ENCODE measurements at regions not wholly inside any gene's neighbourhood (a gene's known extent, or its start where the extent isn't known, plus 50 kb on each side); places are given as distances from the start of the nearest gene placed in this dataset.

DNA sequence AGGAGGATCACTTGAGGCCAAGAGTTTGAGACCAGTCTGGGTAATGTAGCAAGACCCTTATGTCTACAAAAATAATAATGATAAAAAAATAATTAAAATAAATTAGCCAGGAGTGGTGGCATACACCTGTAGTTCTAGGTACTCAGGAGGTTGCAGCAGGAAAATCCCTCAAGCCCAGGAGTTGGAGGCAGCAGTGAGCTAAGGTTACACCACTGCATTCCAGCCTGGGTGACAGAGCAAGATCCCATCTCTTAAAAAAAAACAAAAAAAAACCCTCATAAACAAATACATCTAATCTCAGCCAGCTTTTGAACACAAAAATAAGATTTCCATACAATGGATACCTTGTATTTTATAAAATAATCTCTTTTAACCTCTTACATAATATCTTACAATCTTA, 363.3 kb upstream of the KLF4 start:
- no peaks in the 10 kb centered on the region for H3K9me1 ChIP-seq (ENCODE audit: insufficient read depth, low read length)
- H4K8ac ChIP-seq (ENCODE audit: low read depth in 2 of 2, low read length in 2 of 2) = no peak overlapping the region
- H3K9ac ChIP-seq (ENCODE audit: low read depth, low read length) = no peak overlapping the region
- DNase-seq = no peak
- H2BK15ac ChIP-seq (ENCODE audit: low read depth, low read length) = no peak overlapping the region
- dilution Hi-C loops (cut with HindIII; ENCODE audit: low sequenced_read_pairs, unreplicated experiment) (no loop called here), intact Hi-C loops (cut with micrococcal nuclease) (no loop called here), in situ Hi-C loops (cut with MboI; ENCODE audit: low sequenced_read_pairs) (no loop called here)
- no peak overlapping the region for H2AK9ac ChIP-seq (replicated peaks; ENCODE audit: low read depth, low read length, poor library complexity)
- no peak overlapping the region for H3K4ac ChIP-seq (ENCODE audit: low read depth, low read length)
- H3K4me1 ChIP-seq (ENCODE audit: control insufficient read depth, insufficient read depth, low read length) = no peaks in the 10 kb centered on the region; the same call in 1 of the 2 replicates
- H2AFZ ChIP-seq (replicated peaks; ENCODE audit: low read length, poor library complexity) = no peak overlapping the region
- CTCF ChIA-PET = interaction anchor here (0.6 kb wide), 1 partner anchor 60 kb away, joined by 3 read pairs; no protein-coding TSS in a partner anchor
- no peaks in the 10 kb centered on the region for H3K79me1 ChIP-seq (ENCODE audit: low read depth in 1 of 2, low read length in 2 of 2)
- peaks cover 5% of the 10 kb centered on the region for H3K9me3 ChIP-seq (ENCODE audit: control insufficient read depth, insufficient read depth, low read length)
- H4K20me1 ChIP-seq (ENCODE audit: insufficient read depth, low read length) = no peaks in the 10 kb centered on the region
- no peak overlapping the region for H2BK5ac ChIP-seq (ENCODE audit: low read depth, low read length, poor library complexity, severe bottlenecking)
- H3K36me3 ChIP-seq (ENCODE audit: control insufficient read depth, insufficient read depth, low read length) = no peaks in the 10 kb centered on the region
- H4K91ac ChIP-seq (ENCODE audit: insufficient read depth, low read depth, low read length) = no peak overlapping the region
- no peak for ATAC-seq (ENCODE audit: low read depth)
- H3K27ac ChIP-seq (ENCODE audit: insufficient read depth, low read length) = no peak overlapping the region
- H4K5ac ChIP-seq (ENCODE audit: low read depth, low read length) = no peak overlapping the region
- H2AK5ac ChIP-seq (ENCODE audit: low read depth, low read length) = no peak overlapping the region
- BruUV-seq (replicated peaks) = no TSS peak
- H3K18ac ChIP-seq (ENCODE audit: low read depth, low read length) = no peak overlapping the region
- no peak overlapping the region for H3K4me3 ChIP-seq (ENCODE audit: insufficient read depth, low read depth, low read length)
- H2BK20ac ChIP-seq (ENCODE audit: low read depth, low read length) = no peak overlapping the region
- no peak overlapping the region for H3K14ac ChIP-seq (replicated peaks; ENCODE audit: low read depth, low read length)
- H3K27me3 ChIP-seq (ENCODE audit: control insufficient read depth, insufficient read depth, low read length) = no peaks in the 10 kb centered on the region; the same call in 1 of the 2 replicates
- no peak overlapping the region for H3K23ac ChIP-seq (ENCODE audit: low read depth, low read length)
- H2BK120ac ChIP-seq (ENCODE audit: low read depth, low read length) = no peak overlapping the region
- POLR2A ChIA-PET (ENCODE audit: unreplicated experiment) = interaction anchor here (0.7 kb wide), 1 partner anchor 507 kb away, joined by 6 read pairs; no protein-coding TSS in a partner anchor
- H3K4me2 ChIP-seq (ENCODE audit: low read depth, low read length) = no peak overlapping the region
- TF ChIP-seq MXI1 (IDR thresholded peaks at IDR 0.05; ENCODE audit: borderline replicate concordance, low read depth, low read length) = no peak
- no peak for TF ChIP-seq RFX5 (IDR thresholded peaks at IDR 0.05; ENCODE audit: low read depth, low read length)
- no peak for TF ChIP-seq SMC3 (IDR thresholded peaks at IDR 0.05; ENCODE audit: low read depth, low read length)
- no peak for TF ChIP-seq RCOR1 (IDR thresholded peaks at IDR 0.05; ENCODE audit: insufficient replicate concordance, low read length)
- TF ChIP-seq BHLHE40 (IDR thresholded peaks at IDR 0.05; ENCODE audit: low read depth, low read length) = no peak
- TF ChIP-seq CTCF (conservative IDR thresholded peaks at IDR 0.05; ENCODE audit: low read depth, low read length) = no peak
- no peak for TF ChIP-seq ELK1 (IDR thresholded peaks at IDR 0.05; ENCODE audit: borderline replicate concordance, low read depth, low read length)
- TF ChIP-seq CEBPB (IDR thresholded peaks at IDR 0.05; ENCODE audit: low read depth, low read length) = no peak
- TF ChIP-seq RAD21 (IDR thresholded peaks at IDR 0.05; ENCODE audit: low read length) = no peak
- no peak overlapping the region for H3K56ac ChIP-seq (ENCODE audit: extremely low read depth, insufficient read depth, low read length)
